GM18511 (cell line): ENCODE measurements at regions not wholly inside any gene's neighbourhood (a gene's known extent, or its start where the extent isn't known, plus 50 kb on each side); places are given as distances from the start of the nearest gene placed in this dataset.

ENCODE experiments used
- ATAC-seq: cut with Tn5 transposase; IDR thresholded peaks from one replicate; pipeline ENCODE4 v1.9.1; 2021; ENCODE audit warnings: mild to moderate bottlenecking, moderate library complexity; ENCODE audit not compliant: unreplicated experiment

GRCh38 chr16:65782611-65783600 is 583.6 kb upstream of the CDH5 start:
- no peak for ATAC-seq

- no peak for ATAC-seq
Measured at GRCh38 chr16:65781855-65782254, 584.6 kb upstream of the CDH5 start.

GRCh38 chr16:65781363-65781762 is 585.1 kb upstream of the CDH5 start:
- no peak for ATAC-seq

- no peak for ATAC-seq
Measured at GRCh38 chr16:65779201-65779600, 587.3 kb upstream of the CDH5 start.

- no peak for ATAC-seq
Measured at GRCh38 chr16:65776639-65777183, 589.8 kb upstream of the CDH5 start.

- ATAC-seq = no peak
Measured at GRCh38 chr16:65775829-65776228, 590.7 kb upstream of the CDH5 start.

- ATAC-seq = no peak
Measured at GRCh38 chr16:65774350-65774749, 592.1 kb upstream of the CDH5 start.

- no peak for ATAC-seq
Measured at GRCh38 chr16:65773301-65773874, 593.1 kb upstream of the CDH5 start.

- ATAC-seq = no peak
Measured at GRCh38 chr16:65772134-65772732, 594.3 kb upstream of the CDH5 start.

- no peak for ATAC-seq
Measured at GRCh38 chr16:65771707-65772106, 594.8 kb upstream of the CDH5 start.

GRCh38 chr16:65770752-65771151 is 595.7 kb upstream of the CDH5 start:
- no peak for ATAC-seq

GRCh38 chr16:65769776-65770438 is 596.6 kb upstream of the CDH5 start:
- ATAC-seq = no peak

GRCh38 chr16:65769055-65769465 is 597.4 kb upstream of the CDH5 start:
- no peak for ATAC-seq

- no peak for ATAC-seq
Measured at GRCh38 chr16:65767125-65767524, 599.4 kb upstream of the CDH5 start.

- ATAC-seq = no peak
Measured at GRCh38 chr16:65763640-65764305, 602.7 kb upstream of the CDH5 start.

GRCh38 chr16:65760874-65761273 is 605.6 kb upstream of the CDH5 start:
- no peak for ATAC-seq

- no peak for ATAC-seq
Measured at GRCh38 chr16:65758620-65759019, 607.9 kb upstream of the CDH5 start.

GRCh38 chr16:65757064-65757463 is 609.4 kb upstream of the CDH5 start:
- no peak for ATAC-seq

- ATAC-seq = no peak
Measured at GRCh38 chr16:65756163-65756562, 610.3 kb upstream of the CDH5 start.
